ENCODE measurements at regions not wholly inside any gene's neighbourhood (a gene's known extent, or its start where the extent isn't known, plus 50 kb on each side); places are given as distances from the start of the nearest gene placed in this dataset.

DNA sequence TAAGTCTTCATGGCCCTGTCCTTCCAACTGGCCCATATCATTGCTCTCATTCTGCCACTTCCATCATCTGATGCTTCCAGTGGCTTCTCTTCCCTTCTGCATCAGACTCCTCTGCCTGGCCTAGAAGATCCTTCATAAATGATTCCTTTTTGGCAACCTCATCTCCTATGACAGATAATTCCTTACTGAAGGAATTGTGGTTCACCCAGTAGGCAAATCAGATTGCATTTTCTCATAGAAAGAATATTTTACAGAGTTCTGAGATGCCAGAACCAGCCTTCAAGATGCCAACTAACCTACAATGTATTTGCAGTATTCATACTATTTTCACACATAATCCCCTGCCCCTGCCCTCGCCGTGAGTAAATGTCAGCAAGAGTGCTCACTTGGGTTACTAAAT is 423.0 kb upstream of the TGFBR2 start:
- Histone ChIP-seq H3F3A (replicated peaks; ENCODE audit: low read depth) (no peaks in the 10 kb centered on the region), H2AFZ (no peak overlapping the region), H3K27ac (ENCODE audit: low read depth) (no peak overlapping the region), H3K4me3 (no peak overlapping the region), H3K79me2 (replicated peaks; ENCODE audit: insufficient read depth) (no peaks in the 10 kb centered on the region), H3K4me2 (no peak overlapping the region), H3K4me1 (ENCODE audit: insufficient read depth) (peaks cover 3% of the 10 kb centered on the region; the same call in 1 of the 2 replicates), H3K36me3 (ENCODE audit: insufficient read depth) (no peaks in the 10 kb centered on the region), H4K20me1 (replicated peaks; ENCODE audit: insufficient read depth) (no peaks in the 10 kb centered on the region), H3K27me3 (ENCODE audit: insufficient read depth) (no peaks in the 10 kb centered on the region), H3K9me2 (ENCODE audit: insufficient read depth) (no peaks in the 10 kb centered on the region)
- Mint-ChIP-seq H3K27me3 (ENCODE audit: insufficient read depth, low read depth, poor library complexity) (no peaks in the 10 kb centered on the region), H3K9me3 (no peaks in the 10 kb centered on the region), H3K36me3 (ENCODE audit: low read depth) (no peaks in the 10 kb centered on the region), H3K4me1 (peaks cover 7% of the 10 kb centered on the region), H3K27ac (no peak overlapping the region), H3K4me3 (no peak overlapping the region)
- TF ChIP-seq POLR2AphosphoS5 (IDR thresholded peaks at IDR 0.05; ENCODE audit: low read depth) (no peak), ZNF114 (CRISPR knock-in tag; IDR thresholded peaks at IDR 0.05) (no peak), JUNB (IDR thresholded peaks at IDR 0.05; ENCODE audit: unreplicated experiment) (no peak), EZH2phosphoT487 (IDR thresholded peaks at IDR 0.05; ENCODE audit: unreplicated experiment) (no peak), CREB1 (CRISPR knock-in tag; IDR thresholded peaks at IDR 0.05; ENCODE audit: low read depth) (no peak), ZNF331 (CRISPR knock-in tag; IDR thresholded peaks at IDR 0.05; ENCODE audit: low read depth) (no peak), STAT1 (IDR thresholded peaks at IDR 0.05; ENCODE audit: unreplicated experiment) (no peak), EZH2 (IDR thresholded peaks at IDR 0.05; ENCODE audit: low read depth, unreplicated experiment) (no peak), NANOG (IDR thresholded peaks at IDR 0.05; ENCODE audit: borderline replicate concordance) (no peak)
- TF ChIP-seq, protein P1, sequence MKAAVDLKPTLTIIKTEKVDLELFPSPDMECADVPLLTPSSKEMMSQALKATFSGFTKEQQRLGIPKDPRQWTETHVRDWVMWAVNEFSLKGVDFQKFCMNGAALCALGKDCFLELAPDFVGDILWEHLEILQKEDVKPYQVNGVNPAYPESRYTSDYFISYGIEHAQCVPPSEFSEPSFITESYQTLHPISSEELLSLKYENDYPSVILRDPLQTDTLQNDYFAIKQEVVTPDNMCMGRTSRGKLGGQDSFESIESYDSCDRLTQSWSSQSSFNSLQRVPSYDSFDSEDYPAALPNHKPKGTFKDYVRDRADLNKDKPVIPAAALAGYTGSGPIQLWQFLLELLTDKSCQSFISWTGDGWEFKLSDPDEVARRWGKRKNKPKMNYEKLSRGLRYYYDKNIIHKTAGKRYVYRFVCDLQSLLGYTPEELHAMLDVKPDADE (IDR thresholded peaks at IDR 0.05), result no peak
- TF ChIP-seq, protein P2, sequence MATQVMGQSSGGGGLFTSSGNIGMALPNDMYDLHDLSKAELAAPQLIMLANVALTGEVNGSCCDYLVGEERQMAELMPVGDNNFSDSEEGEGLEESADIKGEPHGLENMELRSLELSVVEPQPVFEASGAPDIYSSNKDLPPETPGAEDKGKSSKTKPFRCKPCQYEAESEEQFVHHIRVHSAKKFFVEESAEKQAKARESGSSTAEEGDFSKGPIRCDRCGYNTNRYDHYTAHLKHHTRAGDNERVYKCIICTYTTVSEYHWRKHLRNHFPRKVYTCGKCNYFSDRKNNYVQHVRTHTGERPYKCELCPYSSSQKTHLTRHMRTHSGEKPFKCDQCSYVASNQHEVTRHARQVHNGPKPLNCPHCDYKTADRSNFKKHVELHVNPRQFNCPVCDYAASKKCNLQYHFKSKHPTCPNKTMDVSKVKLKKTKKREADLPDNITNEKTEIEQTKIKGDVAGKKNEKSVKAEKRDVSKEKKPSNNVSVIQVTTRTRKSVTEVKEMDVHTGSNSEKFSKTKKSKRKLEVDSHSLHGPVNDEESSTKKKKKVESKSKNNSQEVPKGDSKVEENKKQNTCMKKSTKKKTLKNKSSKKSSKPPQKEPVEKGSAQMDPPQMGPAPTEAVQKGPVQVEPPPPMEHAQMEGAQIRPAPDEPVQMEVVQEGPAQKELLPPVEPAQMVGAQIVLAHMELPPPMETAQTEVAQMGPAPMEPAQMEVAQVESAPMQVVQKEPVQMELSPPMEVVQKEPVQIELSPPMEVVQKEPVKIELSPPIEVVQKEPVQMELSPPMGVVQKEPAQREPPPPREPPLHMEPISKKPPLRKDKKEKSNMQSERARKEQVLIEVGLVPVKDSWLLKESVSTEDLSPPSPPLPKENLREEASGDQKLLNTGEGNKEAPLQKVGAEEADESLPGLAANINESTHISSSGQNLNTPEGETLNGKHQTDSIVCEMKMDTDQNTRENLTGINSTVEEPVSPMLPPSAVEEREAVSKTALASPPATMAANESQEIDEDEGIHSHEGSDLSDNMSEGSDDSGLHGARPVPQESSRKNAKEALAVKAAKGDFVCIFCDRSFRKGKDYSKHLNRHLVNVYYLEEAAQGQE (IDR thresholded peaks at IDR 0.05; ENCODE audit: unreplicated experiment), result no peak
- TF ChIP-seq, protein P3, sequence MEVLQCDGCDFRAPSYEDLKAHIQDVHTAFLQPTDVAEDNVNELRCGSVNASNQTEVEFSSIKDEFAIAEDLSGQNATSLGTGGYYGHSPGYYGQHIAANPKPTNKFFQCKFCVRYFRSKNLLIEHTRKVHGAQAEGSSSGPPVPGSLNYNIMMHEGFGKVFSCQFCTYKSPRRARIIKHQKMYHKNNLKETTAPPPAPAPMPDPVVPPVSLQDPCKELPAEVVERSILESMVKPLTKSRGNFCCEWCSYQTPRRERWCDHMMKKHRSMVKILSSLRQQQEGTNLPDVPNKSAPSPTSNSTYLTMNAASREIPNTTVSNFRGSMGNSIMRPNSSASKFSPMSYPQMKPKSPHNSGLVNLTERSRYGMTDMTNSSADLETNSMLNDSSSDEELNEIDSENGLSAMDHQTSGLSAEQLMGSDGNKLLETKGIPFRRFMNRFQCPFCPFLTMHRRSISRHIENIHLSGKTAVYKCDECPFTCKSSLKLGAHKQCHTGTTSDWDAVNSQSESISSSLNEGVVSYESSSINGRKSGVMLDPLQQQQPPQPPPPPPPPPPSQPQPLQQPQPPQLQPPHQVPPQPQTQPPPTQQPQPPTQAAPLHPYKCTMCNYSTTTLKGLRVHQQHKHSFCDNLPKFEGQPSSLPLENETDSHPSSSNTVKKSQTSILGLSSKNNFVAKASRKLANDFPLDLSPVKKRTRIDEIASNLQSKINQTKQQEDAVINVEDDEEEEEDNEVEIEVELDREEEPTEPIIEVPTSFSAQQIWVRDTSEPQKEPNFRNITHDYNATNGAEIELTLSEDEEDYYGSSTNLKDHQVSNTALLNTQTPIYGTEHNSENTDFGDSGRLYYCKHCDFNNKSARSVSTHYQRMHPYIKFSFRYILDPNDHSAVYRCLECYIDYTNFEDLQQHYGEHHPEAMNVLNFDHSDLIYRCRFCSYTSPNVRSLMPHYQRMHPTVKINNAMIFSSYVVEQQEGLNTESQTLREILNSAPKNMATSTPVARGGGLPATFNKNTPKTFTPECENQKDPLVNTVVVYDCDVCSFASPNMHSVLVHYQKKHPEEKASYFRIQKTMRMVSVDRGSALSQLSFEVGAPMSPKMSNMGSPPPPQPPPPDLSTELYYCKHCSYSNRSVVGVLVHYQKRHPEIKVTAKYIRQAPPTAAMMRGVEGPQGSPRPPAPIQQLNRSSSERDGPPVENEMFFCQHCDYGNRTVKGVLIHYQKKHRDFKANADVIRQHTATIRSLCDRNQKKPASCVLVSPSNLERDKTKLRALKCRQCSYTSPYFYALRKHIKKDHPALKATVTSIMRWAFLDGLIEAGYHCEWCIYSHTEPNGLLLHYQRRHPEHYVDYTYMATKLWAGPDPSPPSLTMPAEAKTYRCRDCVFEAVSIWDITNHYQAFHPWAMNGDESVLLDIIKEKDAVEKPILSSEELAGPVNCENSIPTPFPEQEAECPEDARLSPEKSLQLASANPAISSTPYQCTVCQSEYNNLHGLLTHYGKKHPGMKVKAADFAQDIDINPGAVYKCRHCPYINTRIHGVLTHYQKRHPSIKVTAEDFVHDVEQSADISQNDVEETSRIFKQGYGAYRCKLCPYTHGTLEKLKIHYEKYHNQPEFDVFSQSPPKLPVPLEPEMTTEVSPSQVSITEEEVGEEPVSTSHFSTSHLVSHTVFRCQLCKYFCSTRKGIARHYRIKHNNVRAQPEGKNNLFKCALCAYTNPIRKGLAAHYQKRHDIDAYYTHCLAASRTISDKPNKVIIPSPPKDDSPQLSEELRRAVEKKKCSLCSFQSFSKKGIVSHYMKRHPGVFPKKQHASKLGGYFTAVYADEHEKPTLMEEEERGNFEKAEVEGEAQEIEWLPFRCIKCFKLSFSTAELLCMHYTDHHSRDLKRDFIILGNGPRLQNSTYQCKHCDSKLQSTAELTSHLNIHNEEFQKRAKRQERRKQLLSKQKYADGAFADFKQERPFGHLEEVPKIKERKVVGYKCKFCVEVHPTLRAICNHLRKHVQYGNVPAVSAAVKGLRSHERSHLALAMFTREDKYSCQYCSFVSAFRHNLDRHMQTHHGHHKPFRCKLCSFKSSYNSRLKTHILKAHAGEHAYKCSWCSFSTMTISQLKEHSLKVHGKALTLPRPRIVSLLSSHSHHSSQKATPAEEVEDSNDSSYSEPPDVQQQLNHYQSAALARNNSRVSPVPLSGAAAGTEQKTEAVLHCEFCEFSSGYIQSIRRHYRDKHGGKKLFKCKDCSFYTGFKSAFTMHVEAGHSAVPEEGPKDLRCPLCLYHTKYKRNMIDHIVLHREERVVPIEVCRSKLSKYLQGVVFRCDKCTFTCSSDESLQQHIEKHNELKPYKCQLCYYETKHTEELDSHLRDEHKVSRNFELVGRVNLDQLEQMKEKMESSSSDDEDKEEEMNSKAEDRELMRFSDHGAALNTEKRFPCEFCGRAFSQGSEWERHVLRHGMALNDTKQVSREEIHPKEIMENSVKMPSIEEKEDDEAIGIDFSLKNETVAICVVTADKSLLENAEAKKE (CRISPR knock-in tag; IDR thresholded peaks at IDR 0.05), result no peak
- TF ChIP-seq, protein P4, sequence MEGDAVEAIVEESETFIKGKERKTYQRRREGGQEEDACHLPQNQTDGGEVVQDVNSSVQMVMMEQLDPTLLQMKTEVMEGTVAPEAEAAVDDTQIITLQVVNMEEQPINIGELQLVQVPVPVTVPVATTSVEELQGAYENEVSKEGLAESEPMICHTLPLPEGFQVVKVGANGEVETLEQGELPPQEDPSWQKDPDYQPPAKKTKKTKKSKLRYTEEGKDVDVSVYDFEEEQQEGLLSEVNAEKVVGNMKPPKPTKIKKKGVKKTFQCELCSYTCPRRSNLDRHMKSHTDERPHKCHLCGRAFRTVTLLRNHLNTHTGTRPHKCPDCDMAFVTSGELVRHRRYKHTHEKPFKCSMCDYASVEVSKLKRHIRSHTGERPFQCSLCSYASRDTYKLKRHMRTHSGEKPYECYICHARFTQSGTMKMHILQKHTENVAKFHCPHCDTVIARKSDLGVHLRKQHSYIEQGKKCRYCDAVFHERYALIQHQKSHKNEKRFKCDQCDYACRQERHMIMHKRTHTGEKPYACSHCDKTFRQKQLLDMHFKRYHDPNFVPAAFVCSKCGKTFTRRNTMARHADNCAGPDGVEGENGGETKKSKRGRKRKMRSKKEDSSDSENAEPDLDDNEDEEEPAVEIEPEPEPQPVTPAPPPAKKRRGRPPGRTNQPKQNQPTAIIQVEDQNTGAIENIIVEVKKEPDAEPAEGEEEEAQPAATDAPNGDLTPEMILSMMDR (conservative IDR thresholded peaks at IDR 0.05; ENCODE audit: low read depth in 2 of 2), result no peak
- no peak for DNase-seq (ENCODE audit: low spot score)
- no peak for ATAC-seq

All from GM23338 (cell line).